ENCODE measurements at regions not wholly inside any gene's neighbourhood (a gene's known extent, or its start where the extent isn't known, plus 50 kb on each side); places are given as distances from the start of the nearest gene placed in this dataset.

DNA sequence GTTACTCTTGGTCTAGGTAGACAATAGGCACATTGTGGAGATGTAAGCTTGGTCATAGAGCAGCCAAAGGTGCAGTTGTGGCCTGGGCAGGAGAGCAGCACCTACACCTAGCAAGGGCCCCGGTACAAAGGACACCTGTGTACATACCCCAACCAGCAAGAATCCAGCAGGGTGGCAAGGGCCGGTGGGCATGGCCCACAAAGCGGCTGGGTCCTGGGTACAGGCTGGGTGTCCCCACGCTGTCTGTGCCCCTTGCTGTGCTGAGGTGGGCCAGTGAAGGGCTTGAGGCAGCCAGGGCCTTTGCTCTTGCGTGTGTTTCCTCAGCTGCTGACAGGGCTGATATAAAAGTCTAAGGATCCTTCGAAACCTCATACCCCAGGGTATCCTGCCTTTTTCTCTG lies 501.8 kb downstream of the EIPR1 start:
- no peak for TF ChIP-seq ZFP3 (CRISPR knock-in tag; IDR thresholded peaks at IDR 0.05)
- no peak for TF ChIP-seq GLIS3 (CRISPR knock-in tag; IDR thresholded peaks at IDR 0.05)
- no peak for TF ChIP-seq TOX (CRISPR knock-in tag; IDR thresholded peaks at IDR 0.05; ENCODE audit: borderline replicate concordance)
- TF ChIP-seq, protein P1, sequence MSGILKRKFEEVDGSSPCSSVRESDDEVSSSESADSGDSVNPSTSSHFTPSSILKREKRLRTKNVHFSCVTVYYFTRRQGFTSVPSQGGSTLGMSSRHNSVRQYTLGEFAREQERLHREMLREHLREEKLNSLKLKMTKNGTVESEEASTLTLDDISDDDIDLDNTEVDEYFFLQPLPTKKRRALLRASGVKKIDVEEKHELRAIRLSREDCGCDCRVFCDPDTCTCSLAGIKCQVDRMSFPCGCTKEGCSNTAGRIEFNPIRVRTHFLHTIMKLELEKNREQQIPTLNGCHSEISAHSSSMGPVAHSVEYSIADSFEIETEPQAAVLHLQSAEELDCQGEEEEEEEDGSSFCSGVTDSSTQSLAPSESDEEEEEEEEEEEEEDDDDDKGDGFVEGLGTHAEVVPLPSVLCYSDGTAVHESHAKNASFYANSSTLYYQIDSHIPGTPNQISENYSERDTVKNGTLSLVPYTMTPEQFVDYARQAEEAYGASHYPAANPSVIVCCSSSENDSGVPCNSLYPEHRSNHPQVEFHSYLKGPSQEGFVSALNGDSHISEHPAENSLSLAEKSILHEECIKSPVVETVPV (CRISPR knock-in tag; IDR thresholded peaks at IDR 0.05) = no peak
- TF ChIP-seq RARB (CRISPR knock-in tag; IDR thresholded peaks at IDR 0.05) = no peak
- no peak for TF ChIP-seq ARNTL (CRISPR knock-in tag; IDR thresholded peaks at IDR 0.05; ENCODE audit: borderline replicate concordance, low read depth)
- no peak for TF ChIP-seq SNAI2 (CRISPR knock-in tag; IDR thresholded peaks at IDR 0.05)
- TF ChIP-seq, protein P2, sequence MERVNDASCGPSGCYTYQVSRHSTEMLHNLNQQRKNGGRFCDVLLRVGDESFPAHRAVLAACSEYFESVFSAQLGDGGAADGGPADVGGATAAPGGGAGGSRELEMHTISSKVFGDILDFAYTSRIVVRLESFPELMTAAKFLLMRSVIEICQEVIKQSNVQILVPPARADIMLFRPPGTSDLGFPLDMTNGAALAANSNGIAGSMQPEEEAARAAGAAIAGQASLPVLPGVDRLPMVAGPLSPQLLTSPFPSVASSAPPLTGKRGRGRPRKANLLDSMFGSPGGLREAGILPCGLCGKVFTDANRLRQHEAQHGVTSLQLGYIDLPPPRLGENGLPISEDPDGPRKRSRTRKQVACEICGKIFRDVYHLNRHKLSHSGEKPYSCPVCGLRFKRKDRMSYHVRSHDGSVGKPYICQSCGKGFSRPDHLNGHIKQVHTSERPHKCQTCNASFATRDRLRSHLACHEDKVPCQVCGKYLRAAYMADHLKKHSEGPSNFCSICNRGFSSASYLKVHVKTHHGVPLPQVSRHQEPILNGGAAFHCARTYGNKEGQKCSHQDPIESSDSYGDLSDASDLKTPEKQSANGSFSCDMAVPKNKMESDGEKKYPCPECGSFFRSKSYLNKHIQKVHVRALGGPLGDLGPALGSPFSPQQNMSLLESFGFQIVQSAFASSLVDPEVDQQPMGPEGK (CRISPR knock-in tag; IDR thresholded peaks at IDR 0.05; ENCODE audit: borderline replicate concordance) = no peak
- no peak for TF ChIP-seq TCF4 (CRISPR knock-in tag; IDR thresholded peaks at IDR 0.05; ENCODE audit: borderline replicate concordance)
- TF ChIP-seq, protein P3, sequence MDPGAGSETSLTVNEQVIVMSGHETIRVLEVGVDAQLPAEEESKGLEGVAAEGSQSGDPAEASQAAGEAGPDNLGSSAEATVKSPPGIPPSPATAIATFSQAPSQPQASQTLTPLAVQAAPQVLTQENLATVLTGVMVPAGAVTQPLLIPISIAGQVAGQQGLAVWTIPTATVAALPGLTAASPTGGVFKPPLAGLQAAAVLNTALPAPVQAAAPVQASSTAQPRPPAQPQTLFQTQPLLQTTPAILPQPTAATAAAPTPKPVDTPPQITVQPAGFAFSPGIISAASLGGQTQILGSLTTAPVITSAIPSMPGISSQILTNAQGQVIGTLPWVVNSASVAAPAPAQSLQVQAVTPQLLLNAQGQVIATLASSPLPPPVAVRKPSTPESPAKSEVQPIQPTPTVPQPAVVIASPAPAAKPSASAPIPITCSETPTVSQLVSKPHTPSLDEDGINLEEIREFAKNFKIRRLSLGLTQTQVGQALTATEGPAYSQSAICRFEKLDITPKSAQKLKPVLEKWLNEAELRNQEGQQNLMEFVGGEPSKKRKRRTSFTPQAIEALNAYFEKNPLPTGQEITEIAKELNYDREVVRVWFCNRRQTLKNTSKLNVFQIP (CRISPR knock-in tag; IDR thresholded peaks at IDR 0.05; ENCODE audit: borderline replicate concordance, low read depth) = no peak
- no peak for TF ChIP-seq ZFP30 (CRISPR knock-in tag; IDR thresholded peaks at IDR 0.05)
- TF ChIP-seq ZC3H10 (CRISPR knock-in tag; IDR thresholded peaks at IDR 0.05) = no peak

Data from SK-N-SH treated with all-trans-retinoic acid at 6 μM for 48 hours (cell line).